Trophoblast cell (in vitro differentiated cells and primary cell): ENCODE measurements at regions not wholly inside any gene's neighbourhood (a gene's known extent, or its start where the extent isn't known, plus 50 kb on each side); places are given as distances from the start of the nearest gene placed in this dataset.

ENCODE experiments used
- DNase-seq, 2 donors: peaks; one replicate each; pipeline ENCODE4 v3.0.0-alpha.2; 2016
- H2AFZ ChIP-seq: 2 replicates; pipeline ENCODE4 v1.6.1; 2013; ENCODE audit warnings: low read length, moderate library complexity, mild to moderate bottlenecking; ENCODE audit not compliant: insufficient read depth, poor library complexity
- H2AK5ac ChIP-seq: 2 replicates; pipeline ENCODE4 v1.6.1; 2013; ENCODE audit warnings: mild to moderate bottlenecking, low read length
- H2BK120ac ChIP-seq: 2 replicates; pipeline ENCODE4 v1.6.1; 2013; ENCODE audit warnings: low read length, mild to moderate bottlenecking, moderate library complexity; ENCODE audit not compliant: insufficient read depth, poor library complexity
- H2BK12ac ChIP-seq: 2 replicates; pipeline ENCODE4 v1.6.1; 2013; ENCODE audit warnings: mild to moderate bottlenecking, low read length, moderate library complexity
- H2BK5ac ChIP-seq: 2 replicates; pipeline ENCODE4 v1.6.1; 2013; ENCODE audit warnings: low read length, low read depth, moderate library complexity, mild to moderate bottlenecking; ENCODE audit not compliant: poor library complexity
- H3K14ac ChIP-seq: 2 replicates; pipeline ENCODE4 v1.6.1; 2013; ENCODE audit warnings: mild to moderate bottlenecking, low read length
- H3K18ac ChIP-seq: 2 replicates; pipeline ENCODE4 v1.6.1; 2013; ENCODE audit warnings: mild to moderate bottlenecking, low read length
- H3K23ac ChIP-seq: 2 replicates; pipeline ENCODE4 v1.6.1; 2013; ENCODE audit warnings: low read length
- H3K27ac ChIP-seq: 2 replicates; pipeline ENCODE4 v1.5.1; 2013; ENCODE audit warnings: low read depth, mild to moderate bottlenecking, inconsistent platforms, low read length, moderate library complexity
- H3K27me3 ChIP-seq: 2 replicates; pipeline ENCODE4 v1.6.1; 2013; ENCODE audit warnings: inconsistent platforms, mild to moderate bottlenecking, low read length, moderate library complexity; ENCODE audit not compliant: insufficient read depth
- H3K36me3 ChIP-seq, 2 experiments: 1 replicate in 1 of 2; 2 replicates in 1 of 2; pipeline ENCODE4 v1.6.1; 2013; ENCODE audit warnings: low read length in 2 of 2, mild to moderate bottlenecking in 2 of 2, moderate library complexity in 1 of 2; ENCODE audit not compliant: insufficient read depth in 2 of 2, control insufficient read depth in 1 of 2
- H3K4ac ChIP-seq: 2 replicates; pipeline ENCODE4 v1.6.1; 2013; ENCODE audit warnings: low read depth, mild to moderate bottlenecking, low read length, moderate library complexity
- H3K4me1 ChIP-seq, 2 experiments: 1 replicate in 1 of 2; 2 replicates in 1 of 2; pipeline ENCODE4 v1.6.1; 2013; ENCODE audit warnings: low read length in 2 of 2, mild to moderate bottlenecking in 2 of 2, moderate library complexity in 1 of 2; ENCODE audit not compliant: insufficient read depth in 2 of 2, control insufficient read depth in 1 of 2
- H3K4me2 ChIP-seq: 2 replicates; pipeline ENCODE4 v1.6.1; 2013; ENCODE audit warnings: inconsistent platforms, mild to moderate bottlenecking, low read length, moderate library complexity
- H3K4me3 ChIP-seq: 2 replicates; pipeline ENCODE4 v1.5.1; 2013; ENCODE audit warnings: mild to moderate bottlenecking, low read depth, low read length, inconsistent platforms
- H3K79me1 ChIP-seq: one replicate; pipeline ENCODE4 v1.6.1; 2013; ENCODE audit warnings: low read length
- H3K79me2 ChIP-seq: 2 replicates; pipeline ENCODE4 v1.6.1; 2013; ENCODE audit warnings: low read length, mild to moderate bottlenecking; ENCODE audit not compliant: control insufficient read depth, insufficient read depth, poor library complexity
- H3K9ac ChIP-seq: 2 replicates; pipeline ENCODE4 v1.6.1; 2013; ENCODE audit warnings: mild to moderate bottlenecking, low read length
- H3K9me3 ChIP-seq: 2 replicates; pipeline ENCODE4 v1.6.1; 2013; ENCODE audit warnings: low read depth, mild to moderate bottlenecking, control low read depth, inconsistent platforms, low read length; ENCODE audit not compliant: insufficient read depth
- H4K12ac ChIP-seq: 2 replicates; pipeline ENCODE4 v1.6.1; 2013; ENCODE audit warnings: low read depth, mild to moderate bottlenecking, low read length, moderate library complexity
- H4K8ac ChIP-seq: 2 replicates; pipeline ENCODE4 v1.6.1; 2013; ENCODE audit warnings: low read depth, mild to moderate bottlenecking, low read length, moderate library complexity
- H4K91ac ChIP-seq: one replicate; pipeline ENCODE4 v1.6.1; 2013; ENCODE audit warnings: low read depth, mild to moderate bottlenecking, low read length, moderate library complexity
- WGBS: extraction: QIAGEN DNeasy Blood & Tissue Kit; methylation state at CpG from one replicate; pipeline ENCODE4 v1.1.7; 2013; ENCODE audit warnings: missing lambda C conversion rate; ENCODE audit not compliant: insufficient read length, insufficient coverage; ENCODE audit errors: extremely low coverage; 5-methylcytosine and 5-hydroxymethylcytosine counted together

GRCh38 chr11:70854901-70855556 is 397.3 kb downstream of the SHANK2 start:
- no peak overlapping the region for H3K23ac ChIP-seq
- peaks cover 2 to 6% of the 10 kb centered on the region in 2 experiments for H3K4me1 ChIP-seq
- no peak for DNase-seq
- no peak overlapping the region for H3K18ac ChIP-seq
- no peaks in the 10 kb centered on the region for H3K27me3 ChIP-seq
- no peak overlapping the region for H3K14ac ChIP-seq
- no peak overlapping the region for H2AFZ ChIP-seq
- H2AK5ac ChIP-seq: no peak overlapping the region
- no peak overlapping the region for H3K4me3 ChIP-seq
- no peaks in the 10 kb centered on the region for H3K79me2 ChIP-seq
- H4K12ac ChIP-seq: no peak overlapping the region
- no peak overlapping the region for H4K91ac ChIP-seq
- WGBS: no CpG with 5 or more reads among the region's 6 CpGs
- no peak overlapping the region for H2BK12ac ChIP-seq
- H3K79me1 ChIP-seq: no peaks in the 10 kb centered on the region
- H2BK5ac ChIP-seq: no peak overlapping the region
- H3K36me3 ChIP-seq: no peaks in the 10 kb centered on the region
- no peak overlapping the region for H3K27ac ChIP-seq
- no peak overlapping the region for H3K4ac ChIP-seq
- no peak overlapping the region for H3K4me2 ChIP-seq
- peaks cover 3% of the 10 kb centered on the region for H3K9me3 ChIP-seq
- no peak overlapping the region for H4K8ac ChIP-seq
- H3K9ac ChIP-seq: no peak overlapping the region
- H2BK120ac ChIP-seq: no peak overlapping the region

GRCh38 chr11:70857894-70858293 is 394.5 kb downstream of the SHANK2 start:
- Histone ChIP-seq H4K12ac (no peak overlapping the region), H2BK120ac (no peak overlapping the region), H3K36me3 (no peaks in the 10 kb centered on the region), H2BK5ac (no peak overlapping the region), H3K4ac (no peak overlapping the region), H4K8ac (no peak overlapping the region), H3K9me3 (peaks cover 3% of the 10 kb centered on the region), H3K4me2 (no peak overlapping the region), H4K91ac (no peak overlapping the region), H3K18ac (no peak overlapping the region), H3K27me3 (no peaks in the 10 kb centered on the region), H3K9ac (no peak overlapping the region), H3K79me2 (no peaks in the 10 kb centered on the region), H3K79me1 (no peaks in the 10 kb centered on the region), H3K4me3 (peak overlapping the region; percentile 10), H2BK12ac (no peak overlapping the region), H3K14ac (no peak overlapping the region), H3K4me1 (peaks cover 2 to 11% of the 10 kb centered on the region in 2 experiments), H2AFZ (no peak overlapping the region), H2AK5ac (no peak overlapping the region), H3K27ac (no peak overlapping the region), H3K23ac (no peak overlapping the region)
- DNase-seq: no peak
- no CpG with 5 or more reads among the region's 3 CpGs for WGBS

GRCh38 chr11:70859180-70859579 is 393.2 kb downstream of the SHANK2 start:
- Histone ChIP-seq H3K18ac (no peak overlapping the region), H3K4me2 (no peak overlapping the region), H3K36me3 (no peaks in the 10 kb centered on the region), H3K4ac (no peak overlapping the region), H3K27me3 (no peaks in the 10 kb centered on the region), H3K79me2 (no peaks in the 10 kb centered on the region), H2BK12ac (no peak overlapping the region), H3K23ac (no peak overlapping the region), H3K79me1 (no peaks in the 10 kb centered on the region), H4K8ac (no peak overlapping the region), H3K4me1 (peaks cover 0 to 6% of the 10 kb centered on the region in 2 experiments), H2AK5ac (no peak overlapping the region), H2BK5ac (no peak overlapping the region), H3K4me3 (no peak overlapping the region), H3K9me3 (peaks cover 3% of the 10 kb centered on the region), H2AFZ (no peak overlapping the region), H3K27ac (no peak overlapping the region), H4K12ac (no peak overlapping the region), H2BK120ac (no peak overlapping the region), H3K14ac (no peak overlapping the region), H3K9ac (no peak overlapping the region), H4K91ac (no peak overlapping the region)
- WGBS: 100% methylated on average over 4 of the region's 4 CpGs
- DNase-seq: no peak

- no peak overlapping the region for H3K14ac ChIP-seq
- no peak overlapping the region for H2AFZ ChIP-seq
- no peak overlapping the region for H2BK120ac ChIP-seq
- H3K9ac ChIP-seq: no peak overlapping the region
- no CpG with 5 or more reads among the region's 7 CpGs for WGBS
- no peak overlapping the region for H3K4me2 ChIP-seq
- H4K91ac ChIP-seq: no peak overlapping the region
- no peak overlapping the region for H3K27ac ChIP-seq
- H3K18ac ChIP-seq: no peak overlapping the region
- H3K36me3 ChIP-seq: no peaks in the 10 kb centered on the region
- H3K23ac ChIP-seq: no peak overlapping the region
- peaks cover 0 to 6% of the 10 kb centered on the region in 2 experiments for H3K4me1 ChIP-seq
- no peak overlapping the region for H4K12ac ChIP-seq
- H4K8ac ChIP-seq: no peak overlapping the region
- H3K4me3 ChIP-seq: no peak overlapping the region
- no peak for DNase-seq
- no peak overlapping the region for H3K4ac ChIP-seq
- no peaks in the 10 kb centered on the region for H3K79me1 ChIP-seq
- H3K79me2 ChIP-seq: no peaks in the 10 kb centered on the region
- no peaks in the 10 kb centered on the region for H3K27me3 ChIP-seq
- H2BK5ac ChIP-seq: no peak overlapping the region
- peaks cover 3% of the 10 kb centered on the region for H3K9me3 ChIP-seq
- H2BK12ac ChIP-seq: no peak overlapping the region
- no peak overlapping the region for H2AK5ac ChIP-seq
Observed at GRCh38 chr11:70860888-70861287, 391.5 kb downstream of the SHANK2 start.
